ENCODE measurements at regions not wholly inside any gene's neighbourhood (a gene's known extent, or its start where the extent isn't known, plus 50 kb on each side); places are given as distances from the start of the nearest gene placed in this dataset.
"Not testable (repeated sequence)": the region's sequence is repeated elsewhere in the genome, so short reads cannot be mapped to it uniquely, and the experiment has no call there.

DNA sequence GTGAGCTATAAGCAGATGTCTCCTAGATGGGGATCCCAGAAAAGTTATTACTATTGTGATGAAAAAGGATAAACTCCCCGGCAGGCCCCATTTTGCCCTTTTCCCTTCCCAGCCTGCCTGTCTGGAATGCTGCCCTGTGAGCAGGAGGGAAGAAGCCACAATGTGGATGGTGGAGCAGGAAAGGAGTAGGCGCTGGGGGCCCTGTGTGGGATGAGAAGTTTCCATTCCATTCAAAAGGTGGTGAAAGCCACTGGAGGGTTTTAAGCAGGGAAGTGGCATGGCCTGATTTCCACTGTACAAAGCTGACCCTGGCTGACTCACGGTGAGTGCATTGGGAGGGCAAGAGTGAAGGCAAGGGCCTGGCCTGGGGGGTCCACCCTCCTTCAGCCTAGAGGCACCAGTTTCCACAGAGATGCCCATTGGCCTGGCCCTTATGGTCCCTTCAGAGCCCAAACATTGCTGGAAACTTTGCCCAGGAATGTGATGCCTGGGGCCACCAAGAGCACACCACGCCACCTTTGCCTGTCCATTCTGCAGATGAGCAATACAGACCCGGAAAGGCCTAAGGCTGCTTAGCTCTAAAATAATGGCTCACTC lies 206.9 kb downstream of the RPLP1 start:
- DNase-seq = no peak

DNA sequence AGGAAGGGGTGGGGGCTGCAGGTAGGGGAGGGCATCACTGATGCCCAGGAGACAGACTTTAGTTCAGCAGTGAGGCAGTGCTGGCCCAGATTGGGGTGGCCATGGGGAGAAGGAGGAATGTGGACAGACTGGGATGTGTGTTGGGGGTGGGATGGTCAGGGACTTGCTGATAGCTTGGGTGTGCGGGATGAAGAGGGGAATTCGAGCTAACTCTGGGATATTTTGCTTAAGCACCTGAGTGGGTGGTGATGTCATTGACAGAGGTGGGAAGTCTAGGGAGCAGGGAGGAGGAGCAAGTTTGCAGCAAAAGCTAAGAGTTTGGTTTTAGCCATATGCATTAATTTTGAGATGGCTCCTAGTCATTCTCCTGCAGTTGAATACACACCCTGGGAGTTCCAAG lies 207.5 kb downstream of the RPLP1 start:
- no peak for DNase-seq

DNA sequence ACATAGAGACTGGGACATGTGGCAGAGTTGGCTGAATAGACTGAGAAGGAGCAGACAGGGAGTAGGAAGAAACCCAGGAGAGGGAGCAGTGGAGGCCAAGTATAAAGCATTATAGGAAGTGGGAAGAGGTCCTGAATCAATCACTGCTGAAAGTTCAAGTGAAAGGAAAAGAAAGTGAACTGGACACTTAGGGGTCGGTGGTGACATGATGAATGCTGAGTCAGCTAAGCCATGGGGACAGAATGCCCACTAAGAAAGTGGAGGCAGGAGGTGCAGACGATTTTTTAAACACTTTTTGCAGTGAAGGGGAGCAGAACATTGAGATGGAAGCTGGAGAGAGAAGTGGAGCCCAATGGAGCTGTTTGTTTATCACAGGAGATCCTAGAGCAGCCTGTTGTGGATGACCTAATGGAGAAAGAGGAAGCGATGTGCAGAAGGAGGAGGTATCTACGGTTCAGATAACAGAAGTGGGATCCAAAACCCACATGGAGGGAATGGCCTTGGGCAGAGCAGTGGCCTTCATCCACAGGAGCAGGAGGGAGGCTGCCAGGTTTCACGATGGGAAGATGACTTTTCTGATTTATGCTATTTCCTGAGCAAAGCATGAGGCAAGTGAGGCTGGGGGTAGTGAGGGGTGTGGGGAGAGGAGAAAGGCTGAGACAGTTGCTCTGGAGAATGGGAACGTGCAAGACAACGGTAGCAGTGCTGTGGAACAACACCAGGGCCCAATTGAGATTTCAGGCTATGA lies 208.2 kb downstream of the RPLP1 start:
- DNase-seq = no peak

DNA sequence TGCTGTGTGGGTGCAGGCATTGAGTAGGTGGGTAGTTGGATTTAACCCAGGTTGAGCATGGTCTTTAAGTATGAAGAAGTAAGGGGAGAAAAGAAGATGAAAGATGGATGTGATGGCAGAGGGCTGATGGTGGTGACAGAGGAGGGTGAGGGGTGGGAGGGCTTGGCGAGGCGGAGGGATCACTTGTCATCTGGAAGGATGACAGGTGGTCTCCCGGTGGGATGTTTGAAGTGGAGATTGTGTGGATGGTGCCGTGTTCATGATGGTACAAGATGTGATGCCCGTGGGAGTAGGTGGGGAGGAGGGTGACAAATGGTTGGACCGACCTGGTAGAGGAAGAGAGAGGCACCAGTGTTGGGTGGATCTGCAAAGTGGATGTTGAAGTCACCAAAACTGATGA lies 208.8 kb downstream of the RPLP1 start:
- no peak for DNase-seq

DNA sequence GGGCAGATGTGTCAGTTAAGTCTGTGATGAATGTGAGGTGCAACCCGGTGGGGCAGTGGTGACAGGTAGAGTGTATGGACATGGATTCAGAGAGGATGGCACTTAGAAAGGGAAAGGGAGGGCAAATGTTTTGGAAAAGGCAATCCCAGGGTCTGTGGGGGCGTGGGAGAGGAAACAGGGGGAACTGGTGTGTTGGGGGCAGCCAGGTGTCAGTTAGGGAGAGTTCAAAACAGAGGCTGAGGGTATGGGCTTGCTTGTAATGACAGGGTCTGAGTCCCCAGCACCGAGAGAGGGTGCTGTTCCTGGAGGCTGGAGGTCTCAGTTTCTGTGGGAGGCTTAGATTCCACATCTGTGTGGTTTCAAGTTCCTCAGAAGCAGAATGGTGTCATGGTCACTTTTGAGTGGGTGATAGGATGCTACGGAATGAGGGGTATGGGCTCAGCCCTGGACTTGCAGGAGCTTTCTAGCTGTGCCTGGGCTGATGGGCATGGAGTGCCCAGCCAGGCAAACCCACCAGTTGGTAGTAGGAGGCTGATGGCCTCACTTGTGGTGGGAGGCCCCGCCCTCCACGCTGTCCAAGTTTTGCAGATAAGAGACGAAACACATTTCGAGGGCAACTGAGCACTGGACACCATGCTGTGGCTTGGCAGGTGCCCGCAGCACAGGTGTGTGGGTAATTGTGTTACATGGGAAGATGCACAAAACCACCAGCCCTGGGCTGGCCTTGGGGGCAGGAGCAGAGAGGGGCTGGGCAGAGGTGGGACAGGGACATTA lies 209.4 kb downstream of the RPLP1 start:
- no peak for DNase-seq

DNA sequence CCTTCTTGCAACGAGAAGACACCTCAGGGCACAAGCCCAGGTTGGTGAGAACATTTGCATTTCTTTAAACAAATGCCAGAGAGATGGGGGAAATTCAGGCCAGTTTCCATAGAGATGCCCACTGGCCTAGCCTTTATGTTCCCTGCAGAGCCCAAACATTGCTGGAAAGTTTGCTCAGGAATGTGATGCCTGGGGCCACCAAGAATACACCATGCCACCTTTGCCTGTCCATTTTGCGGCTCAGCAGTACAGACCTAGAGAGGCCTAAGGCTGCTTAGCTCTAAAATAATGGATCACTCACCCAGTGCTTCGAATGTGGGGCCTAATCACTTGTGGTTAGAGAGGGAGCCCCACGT lies 210.0 kb downstream of the RPLP1 start:
- no peak for DNase-seq

DNA sequence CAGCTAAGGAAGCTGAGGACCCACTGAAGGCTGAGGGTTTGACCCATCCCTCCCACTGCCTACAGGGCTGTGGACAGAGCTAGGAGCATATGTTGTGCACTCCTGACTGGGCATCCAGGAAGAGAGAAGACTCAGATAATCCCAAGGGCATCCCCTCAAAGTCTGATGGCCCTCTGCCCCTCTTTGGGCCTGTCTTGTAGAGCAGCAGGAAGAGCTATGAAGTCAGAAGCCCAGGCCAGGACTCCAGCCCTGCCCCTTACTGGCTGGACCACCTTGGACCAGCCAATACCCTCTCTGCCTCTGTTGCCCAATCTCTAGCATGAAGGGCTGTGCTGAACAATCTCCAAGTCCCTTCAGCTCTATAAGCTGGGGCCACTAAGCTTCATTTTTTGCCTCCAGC lies 210.8 kb downstream of the RPLP1 start:
- DNase-seq = no peak

DNA sequence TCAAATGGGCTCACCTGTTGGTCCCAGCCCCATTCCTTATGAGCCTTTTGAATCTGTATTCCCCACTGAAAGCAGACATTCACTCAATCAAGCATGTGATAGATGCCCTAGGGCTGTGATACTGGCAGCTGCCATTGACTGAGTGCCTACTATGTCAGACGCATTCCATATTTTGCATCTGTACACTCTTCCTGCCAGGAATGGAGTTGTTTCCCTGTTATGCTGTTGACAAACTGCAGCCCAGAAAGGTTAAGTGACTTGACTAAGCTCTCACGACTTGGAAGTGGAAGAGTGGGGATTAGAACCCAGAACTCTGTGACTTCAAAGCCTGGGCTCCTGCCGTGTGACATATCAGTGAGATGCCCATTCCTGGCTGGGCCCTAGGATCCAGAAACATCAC lies 211.4 kb downstream of the RPLP1 start:
- DNase-seq = no peak

DNA sequence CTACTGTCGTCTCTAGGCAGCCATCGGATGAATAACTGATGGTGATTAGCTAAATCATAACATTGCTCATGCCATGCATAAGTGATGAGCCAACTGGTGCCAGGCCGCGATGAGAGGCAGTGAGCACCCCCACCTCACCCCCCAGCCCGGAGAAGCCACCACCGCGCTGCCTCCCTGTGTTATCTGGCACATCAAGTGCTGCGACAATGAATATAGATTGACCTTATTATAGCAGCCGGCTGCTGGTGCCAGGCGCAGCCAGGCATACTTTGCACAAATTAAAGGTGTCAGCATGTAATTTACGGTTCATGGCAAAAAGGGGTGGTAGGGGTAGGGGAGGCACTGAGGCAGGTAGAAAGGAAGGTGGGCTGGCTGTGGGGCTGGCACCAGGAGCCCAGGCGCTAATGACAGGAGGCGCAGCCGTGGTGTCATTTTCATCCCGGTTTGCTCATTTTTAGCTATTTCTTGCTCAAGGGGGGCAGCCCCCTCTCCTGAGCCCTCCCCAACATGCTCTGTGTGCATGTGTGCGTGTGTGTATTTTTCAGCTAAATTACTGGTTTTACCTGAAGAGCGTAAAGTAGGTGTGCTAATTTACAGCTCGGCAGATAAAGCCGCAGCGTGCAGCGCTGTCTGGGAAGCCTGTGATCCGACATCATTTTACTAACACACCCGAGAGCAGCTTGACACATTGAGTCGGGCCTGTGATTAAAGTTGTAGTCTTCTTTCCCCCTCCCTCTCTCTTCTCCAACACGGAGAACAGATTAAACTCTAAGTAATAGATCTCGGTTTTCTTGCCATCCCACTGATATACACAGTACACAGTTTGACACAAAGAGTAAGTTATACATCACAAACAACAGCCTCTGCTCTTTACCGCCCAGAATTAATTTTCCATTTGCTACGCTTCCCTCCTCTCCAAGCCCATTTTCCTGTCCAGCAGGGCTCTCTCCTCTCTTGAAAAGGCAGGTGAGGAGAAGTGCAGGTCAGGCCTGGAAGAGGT lies 212.3 kb downstream of the RPLP1 start:
- peak; percentile 56 for DNase-seq

GRCh38 chr15:69665641-69666111 lies 213.1 kb downstream of the RPLP1 start:
- no peak for DNase-seq

DNA sequence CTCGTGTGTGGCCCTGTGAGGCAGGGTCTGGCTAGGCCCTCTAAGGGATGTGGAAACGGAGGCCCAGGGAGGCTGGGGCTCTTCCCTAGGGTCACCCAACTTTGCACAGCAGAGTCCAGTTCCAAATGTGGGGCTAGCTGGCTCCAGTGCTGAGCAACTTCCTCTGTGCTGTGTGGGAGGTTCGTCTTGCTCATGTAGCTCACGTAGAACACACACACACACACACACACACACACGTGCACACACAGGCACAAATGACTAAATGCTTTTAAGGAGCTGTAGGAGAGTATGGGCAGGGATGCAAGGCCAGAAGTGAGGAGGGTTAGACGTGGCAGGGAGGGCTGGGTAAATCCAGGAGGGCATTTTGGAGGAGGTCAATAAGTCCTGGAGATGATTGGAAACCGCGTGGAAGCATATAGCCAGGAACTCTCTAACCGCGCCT lies 213.8 kb downstream of the RPLP1 start:
- peak; percentile 51 for DNase-seq

DNA sequence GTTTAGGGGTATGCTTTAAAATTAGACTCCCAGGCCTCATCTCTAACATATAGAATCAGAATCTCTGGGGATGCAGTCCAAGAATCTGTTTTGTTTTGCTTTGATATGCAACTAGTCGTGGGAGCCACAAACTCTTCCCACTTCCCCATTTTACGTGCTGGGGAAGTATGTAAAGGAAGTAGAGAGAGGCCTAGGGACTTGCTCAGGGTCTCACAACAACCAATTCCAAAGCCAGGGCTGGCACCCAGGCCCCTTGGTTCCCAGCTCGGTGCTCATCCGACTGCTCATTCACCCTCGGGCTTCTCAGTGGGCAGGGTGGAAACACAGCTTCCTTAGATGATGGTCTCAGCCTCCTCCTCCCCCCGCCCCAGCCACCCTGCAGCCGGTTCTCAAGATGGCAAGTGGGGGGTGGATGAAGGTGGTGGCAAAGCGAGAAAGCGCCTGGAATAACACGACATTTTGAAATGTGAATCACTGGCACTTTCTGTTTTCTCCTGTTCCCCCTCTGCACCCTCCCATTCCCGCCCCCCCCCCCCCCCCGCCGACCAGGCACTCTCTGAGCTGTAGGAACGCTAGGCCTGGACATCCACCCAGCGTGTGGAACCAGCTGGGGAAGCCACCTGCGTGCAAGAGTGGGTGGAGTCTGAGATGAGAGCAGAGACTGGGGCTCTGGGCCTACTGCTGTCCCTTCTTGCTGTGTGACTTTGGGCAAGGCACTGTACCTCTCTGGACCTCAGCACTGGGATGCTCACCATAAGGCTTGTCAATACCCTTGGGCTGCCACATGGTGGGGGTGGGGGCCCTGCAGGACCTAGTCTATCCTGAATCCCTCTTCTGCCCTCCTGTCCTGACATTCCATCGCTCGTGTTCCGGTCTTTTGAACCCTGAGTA lies 214.5 kb downstream of the RPLP1 start:
- DNase-seq = peak; percentile 57

- DNase-seq = no peak
These were observed 215.6 kb downstream of the RPLP1 start for GRCh38 chr15:69668039-69668705.

GRCh38 chr15:69668963-69669362 lies 216.3 kb downstream of the RPLP1 start:
- no peak for DNase-seq

- DNase-seq = no peak
These were observed 216.8 kb downstream of the RPLP1 start for GRCh38 chr15:69669446-69669845.

GRCh38 chr15:69673291-69673881 lies 220.8 kb downstream of the RPLP1 start:
- no peak for DNase-seq

DNA sequence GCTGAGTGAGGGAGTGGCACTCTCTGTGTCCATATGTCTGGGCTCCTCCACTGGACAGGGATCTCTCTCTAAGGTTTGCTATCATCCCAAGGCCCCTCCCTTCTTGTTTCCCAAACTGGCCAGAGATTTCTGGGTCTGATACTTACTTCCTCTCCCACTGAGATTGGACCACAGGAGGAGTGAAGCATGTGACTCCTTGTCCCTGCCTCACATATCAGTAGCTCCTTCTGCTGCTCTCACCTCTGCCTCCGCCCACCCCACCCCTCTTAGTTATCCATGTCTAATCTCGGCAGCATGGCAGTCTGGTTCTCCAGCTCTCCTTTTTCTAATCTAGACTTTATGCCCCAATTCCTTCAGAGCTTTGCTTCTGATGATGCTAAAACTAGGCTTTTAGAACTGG lies 223.1 kb downstream of the RPLP1 start:
- no peak for DNase-seq

- no peak for DNase-seq
These were observed 224.8 kb downstream of the RPLP1 start for GRCh38 chr15:69677403-69677802.

DNA sequence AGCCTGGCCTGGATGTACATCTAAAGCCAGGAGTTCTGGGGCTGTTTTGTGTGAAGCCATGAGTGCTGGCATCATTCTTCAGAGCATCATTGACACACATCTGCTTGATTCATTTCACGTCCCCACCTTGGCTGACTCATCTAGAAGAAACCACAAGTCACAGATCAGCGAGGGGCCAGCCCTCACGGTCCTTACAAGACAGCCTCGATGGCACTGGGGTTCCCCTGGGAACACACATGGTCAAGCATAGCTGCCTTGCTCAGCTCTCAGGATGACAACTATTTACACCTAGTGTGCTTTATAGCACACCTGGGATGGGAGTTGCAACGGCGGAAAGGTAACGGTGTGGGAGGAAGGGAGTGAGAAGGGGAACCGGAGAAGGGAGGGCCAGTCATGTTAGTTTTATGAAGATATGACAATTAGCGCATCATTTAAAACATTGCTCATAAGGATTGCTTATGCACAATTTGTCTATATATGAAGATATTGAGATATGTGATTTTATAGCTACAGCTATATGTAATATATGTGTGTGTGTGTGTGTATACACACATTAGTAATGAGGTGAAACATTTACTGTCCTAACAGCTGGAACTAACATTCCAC lies 227.1 kb downstream of the RPLP1 start:
- no peak for DNase-seq

- not testable (repeated sequence) for DNase-seq
These were observed 232.2 kb downstream of the RPLP1 start for GRCh38 chr15:69684823-69685222.

All from occipital lobe (tissue), 1 donor.